Activated T-helper 2 cell treated with anti-CD3 and anti-CD28 coated beads, Interferon-gamma antibody, Interleukin-2, Interleukin-4, amounts not matched to agents 10 μg/mL and 5 μg/mL and 100 μg/mL, durations not matched to agents 14 hours and 24 hours and 36 hours (primary cell): ENCODE measurements at regions not wholly inside any gene's neighbourhood (a gene's known extent, or its start where the extent isn't known, plus 50 kb on each side); places are given as distances from the start of the nearest gene placed in this dataset.

Source experiments
- DNase-seq: peaks from one replicate; pipeline ENCODE4 v3.0.0; 2021; ENCODE audit warnings: low spot score
- H3K27ac Mint-ChIP-seq: one replicate; pipeline ENCODE4 v1.8.0; 2021; ENCODE audit warnings: mixed read lengths
- H3K27me3 Mint-ChIP-seq: one replicate; pipeline ENCODE4 v1.8.0; 2021; ENCODE audit warnings: low read depth, mixed read lengths
- H3K36me3 Mint-ChIP-seq: one replicate; pipeline ENCODE4 v1.8.0; 2021; ENCODE audit warnings: low read depth, mixed read lengths
- H3K4me1 Mint-ChIP-seq: one replicate; pipeline ENCODE4 v1.8.0; 2021; ENCODE audit warnings: low read depth, mixed read lengths
- H3K4me3 Mint-ChIP-seq: one replicate; pipeline ENCODE4 v1.8.0; 2021; ENCODE audit warnings: low read depth, mild to moderate bottlenecking, moderate library complexity, mixed read lengths
- H3K9me3 Mint-ChIP-seq: one replicate; pipeline ENCODE4 v1.8.0; 2021; ENCODE audit warnings: mixed read lengths
- intact Hi-C: fragments of 100-400 bp; cut with micrococcal nuclease; formaldehyde crosslinking; loops from one replicate; pipeline ENCODE4 v1.15.1; 2023

- DNase-seq: no peak
- Mint-ChIP-seq H3K4me1 (no peaks in the 10 kb centered on the region), H3K27me3 (no peaks in the 10 kb centered on the region), H3K4me3 (no peak overlapping the region), H3K9me3 (peaks cover 23% of the 10 kb centered on the region), H3K36me3 (no peaks in the 10 kb centered on the region), H3K27ac (no peak overlapping the region)
- intact Hi-C loops: no loop called here
Measured at GRCh38 chr1:189141056-189141455, 1336.6 kb downstream of the BRINP3 start.

- Mint-ChIP-seq H3K9me3 (peaks cover 4% of the 10 kb centered on the region), H3K27me3 (no peaks in the 10 kb centered on the region), H3K27ac (no peak overlapping the region), H3K4me1 (no peaks in the 10 kb centered on the region), H3K4me3 (no peak overlapping the region), H3K36me3 (no peaks in the 10 kb centered on the region)
- no peak for DNase-seq
- intact Hi-C loops: no loop called here
Measured at GRCh38 chr1:189149547-189150375, 1327.9 kb downstream of the BRINP3 start.

DNA sequence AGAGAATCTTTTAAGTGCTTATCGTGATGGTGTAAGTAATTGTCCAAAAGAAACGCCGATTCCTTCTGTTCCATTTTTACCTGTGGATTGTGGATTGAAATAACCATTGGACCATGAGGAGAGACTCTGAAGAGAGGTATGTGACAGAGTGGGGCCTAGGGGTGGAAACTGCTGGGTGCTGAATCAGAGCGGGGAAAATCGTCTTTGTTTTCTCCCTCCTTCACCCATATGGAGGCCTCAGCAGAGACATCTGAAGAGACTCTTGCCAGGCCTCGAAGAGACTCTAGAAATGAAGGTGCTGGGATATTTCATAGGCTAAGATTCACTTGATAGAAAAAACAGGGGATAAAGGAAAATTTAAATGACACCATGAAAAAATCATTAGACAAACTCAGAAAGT, 1327.0 kb downstream of the BRINP3 start:
- Mint-ChIP-seq H3K4me1 (no peaks in the 10 kb centered on the region), H3K9me3 (peaks cover 6% of the 10 kb centered on the region), H3K27ac (no peak overlapping the region), H3K4me3 (no peak overlapping the region), H3K36me3 (no peaks in the 10 kb centered on the region), H3K27me3 (no peaks in the 10 kb centered on the region)
- intact Hi-C loops: no loop called here
- no peak for DNase-seq

DNA sequence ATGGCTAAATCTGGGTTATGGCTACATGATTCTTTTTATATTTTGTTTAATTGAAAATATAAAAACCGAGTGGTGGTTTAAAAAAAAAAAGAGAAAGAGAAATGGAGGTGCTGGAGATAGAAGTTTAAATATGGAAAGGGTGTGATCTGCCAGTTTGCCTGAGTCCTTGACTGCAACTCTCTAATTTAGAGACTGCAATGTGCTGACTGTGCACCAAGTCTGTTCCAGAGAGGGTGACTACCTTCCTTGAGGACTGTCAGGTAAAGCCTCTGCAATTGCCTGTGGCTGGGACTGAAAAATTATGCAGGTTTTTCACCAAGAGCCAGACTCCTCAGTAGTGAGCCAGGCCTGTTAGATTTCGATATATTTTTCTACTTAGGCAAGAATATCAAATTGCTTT, 1326.3 kb downstream of the BRINP3 start:
- Mint-ChIP-seq H3K36me3 (no peaks in the 10 kb centered on the region), H3K27ac (no peak overlapping the region), H3K27me3 (no peaks in the 10 kb centered on the region), H3K4me1 (no peaks in the 10 kb centered on the region), H3K9me3 (peaks cover 6% of the 10 kb centered on the region), H3K4me3 (no peak overlapping the region)
- intact Hi-C loops: no loop called here
- DNase-seq: no peak

- H3K9me3 Mint-ChIP-seq: peaks cover 5% of the 10 kb centered on the region
Measured at GRCh38 chr1:189152685-189153084, 1325.0 kb downstream of the BRINP3 start.

DNA sequence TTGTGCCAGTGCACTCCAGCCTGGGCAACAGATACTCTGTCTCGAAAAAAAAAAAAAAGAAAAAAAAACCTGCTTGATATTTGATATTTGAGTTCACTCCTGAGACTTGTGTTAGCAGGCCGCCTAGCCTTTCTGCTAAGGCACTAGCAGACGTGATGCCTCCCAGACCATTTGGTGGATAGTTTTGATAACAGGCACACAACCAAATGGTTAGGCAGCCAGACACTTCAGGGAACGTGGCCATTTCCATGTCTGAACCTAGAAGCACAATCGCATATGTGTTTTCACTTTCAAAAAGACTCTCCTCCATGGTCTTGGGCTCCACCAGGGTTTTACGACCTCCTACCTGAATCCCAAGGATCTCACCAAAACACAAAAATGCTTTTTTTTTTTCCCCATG, 1319.5 kb downstream of the BRINP3 start:
- Mint-ChIP-seq H3K9me3 (peaks cover 14% of the 10 kb centered on the region), H3K36me3 (no peaks in the 10 kb centered on the region), H3K4me3 (no peak overlapping the region), H3K4me1 (no peaks in the 10 kb centered on the region), H3K27ac (no peak overlapping the region), H3K27me3 (no peaks in the 10 kb centered on the region)
- no peak for DNase-seq
- intact Hi-C loops: no loop called here

More at GRCh38 chr1:189152685-189153084, 1325.0 kb downstream of the BRINP3 start:
- Mint-ChIP-seq H3K27ac (no peak overlapping the region), H3K27me3 (no peaks in the 10 kb centered on the region), H3K4me1 (no peaks in the 10 kb centered on the region), H3K36me3 (no peaks in the 10 kb centered on the region), H3K4me3 (no peak overlapping the region)
- intact Hi-C loops: no loop called here
- no peak for DNase-seq

- no peaks in the 10 kb centered on the region for H3K4me1 Mint-ChIP-seq
- H3K27ac Mint-ChIP-seq: no peak overlapping the region
- no peaks in the 10 kb centered on the region for H3K27me3 Mint-ChIP-seq
- intact Hi-C loops: no loop called here
- peaks cover 25% of the 10 kb centered on the region for H3K9me3 Mint-ChIP-seq
- DNase-seq: no peak
- H3K4me3 Mint-ChIP-seq: no peak overlapping the region
- no peaks in the 10 kb centered on the region for H3K36me3 Mint-ChIP-seq
Measured at GRCh38 chr1:189175889-189176288, 1301.8 kb downstream of the BRINP3 start.

DNA sequence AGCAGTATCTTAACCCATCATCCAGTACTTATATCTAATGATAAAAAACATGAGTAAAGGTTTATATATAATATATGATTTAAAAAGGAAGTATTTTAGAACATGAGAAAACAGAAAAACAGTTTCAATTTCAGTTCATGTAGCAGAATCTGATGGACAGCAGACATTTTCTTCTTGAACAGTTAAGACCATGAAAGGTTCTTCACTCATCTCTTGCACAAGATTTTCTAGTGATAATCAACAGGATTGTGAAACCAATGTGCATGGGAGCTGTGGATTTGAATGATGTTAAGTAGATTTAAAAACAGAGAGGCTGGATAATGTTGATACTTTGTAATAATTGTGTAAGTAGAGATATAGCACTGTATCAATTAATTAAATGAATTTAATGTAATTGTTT, 1297.6 kb downstream of the BRINP3 start:
- DNase-seq: no peak
- H3K4me3 Mint-ChIP-seq: no peak overlapping the region
- intact Hi-C loops: no loop called here
- no peaks in the 10 kb centered on the region for H3K4me1 Mint-ChIP-seq
- H3K36me3 Mint-ChIP-seq: no peaks in the 10 kb centered on the region
- no peaks in the 10 kb centered on the region for H3K27me3 Mint-ChIP-seq
- no peak overlapping the region for H3K27ac Mint-ChIP-seq
- H3K9me3 Mint-ChIP-seq: peaks cover 8% of the 10 kb centered on the region

DNA sequence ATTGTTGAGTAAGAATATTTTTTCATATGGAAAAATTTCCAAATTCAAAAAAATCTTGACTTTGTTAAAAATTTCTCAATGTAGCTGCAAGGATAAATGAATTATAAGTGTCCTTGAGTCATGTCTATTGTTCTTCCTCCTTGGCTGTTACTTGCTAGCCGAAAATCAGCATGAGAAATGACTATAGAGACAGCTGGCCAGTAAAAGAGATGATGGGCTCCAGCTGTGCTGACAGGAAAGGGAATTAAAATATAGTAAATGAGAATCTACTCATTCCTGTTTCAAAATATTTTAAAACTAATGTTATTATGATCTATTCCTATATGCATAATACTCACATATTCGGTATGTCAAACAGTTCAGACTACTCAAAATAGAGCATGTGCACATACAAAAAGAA, 1292.6 kb downstream of the BRINP3 start:
- no peak for DNase-seq
- Mint-ChIP-seq H3K9me3 (peaks cover 3% of the 10 kb centered on the region), H3K27ac (no peak overlapping the region), H3K36me3 (no peaks in the 10 kb centered on the region), H3K27me3 (no peaks in the 10 kb centered on the region), H3K4me1 (no peaks in the 10 kb centered on the region), H3K4me3 (no peak overlapping the region)
- intact Hi-C loops: no loop called here

DNA sequence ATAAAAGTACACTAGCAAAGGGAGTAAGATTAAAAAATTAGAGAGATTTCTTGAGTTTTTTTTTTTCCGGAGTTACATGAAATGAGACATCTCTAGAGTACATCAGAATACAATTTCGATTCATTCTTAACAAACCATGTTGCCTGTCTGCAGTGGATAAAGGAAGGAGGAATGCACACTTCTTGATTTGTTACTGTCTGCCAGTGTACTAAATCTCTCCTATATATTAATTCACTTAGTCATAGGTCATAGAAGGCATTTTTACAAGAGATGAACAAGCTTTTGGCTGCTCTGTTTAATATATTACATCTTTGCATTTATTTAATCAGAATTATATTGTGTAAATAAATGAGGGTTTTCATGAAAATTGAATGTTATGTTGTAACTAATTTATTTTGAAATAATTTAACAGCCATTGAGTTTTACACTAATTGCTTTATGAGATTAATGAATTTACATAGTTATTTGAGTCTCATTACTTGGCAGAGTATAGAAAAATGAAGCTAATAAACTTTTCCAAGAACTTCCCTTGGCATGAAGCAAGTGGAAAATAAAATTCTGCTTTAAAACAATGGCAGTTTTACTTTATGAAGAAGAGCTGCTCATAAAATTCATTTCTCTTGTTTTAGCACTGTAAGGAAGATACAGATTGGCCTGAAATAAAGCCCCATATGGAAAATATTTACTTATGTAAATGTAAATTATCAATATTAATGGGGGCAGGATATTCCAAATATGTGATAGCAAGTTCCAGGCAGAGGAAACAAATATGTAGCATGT, 1284.7 kb downstream of the BRINP3 start:
- Mint-ChIP-seq H3K27me3 (no peaks in the 10 kb centered on the region), H3K9me3 (peaks cover 6% of the 10 kb centered on the region), H3K27ac (no peak overlapping the region), H3K4me1 (no peaks in the 10 kb centered on the region), H3K4me3 (no peak overlapping the region), H3K36me3 (no peaks in the 10 kb centered on the region)
- intact Hi-C loops: no loop called here
- no peak for DNase-seq

DNA sequence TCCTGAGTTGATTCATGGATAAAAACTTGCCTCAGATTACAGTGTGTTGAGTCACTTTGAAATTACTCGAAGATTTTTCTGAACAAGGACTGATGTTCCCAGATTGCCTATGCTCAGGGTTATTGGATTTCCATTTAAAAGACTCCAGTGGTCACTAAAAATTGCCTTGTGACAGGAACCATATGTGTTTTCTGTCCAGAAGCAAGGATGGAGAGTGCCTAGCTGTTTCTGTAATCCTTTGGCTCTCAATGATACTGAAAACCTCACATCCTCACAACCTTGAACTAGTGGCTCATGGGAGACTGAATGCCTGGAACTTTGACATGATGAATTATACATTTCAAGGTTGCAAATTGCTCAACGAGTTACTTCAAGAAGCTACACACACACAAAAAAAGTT, 1271.8 kb downstream of the BRINP3 start:
- no peaks in the 10 kb centered on the region for H3K36me3 Mint-ChIP-seq
- H3K27ac Mint-ChIP-seq: no peak overlapping the region
- no peak overlapping the region for H3K4me3 Mint-ChIP-seq
- intact Hi-C loops: no loop called here
- no peaks in the 10 kb centered on the region for H3K4me1 Mint-ChIP-seq
- H3K9me3 Mint-ChIP-seq: peaks cover 16% of the 10 kb centered on the region
- no peak for DNase-seq
- H3K27me3 Mint-ChIP-seq: no peaks in the 10 kb centered on the region

DNA sequence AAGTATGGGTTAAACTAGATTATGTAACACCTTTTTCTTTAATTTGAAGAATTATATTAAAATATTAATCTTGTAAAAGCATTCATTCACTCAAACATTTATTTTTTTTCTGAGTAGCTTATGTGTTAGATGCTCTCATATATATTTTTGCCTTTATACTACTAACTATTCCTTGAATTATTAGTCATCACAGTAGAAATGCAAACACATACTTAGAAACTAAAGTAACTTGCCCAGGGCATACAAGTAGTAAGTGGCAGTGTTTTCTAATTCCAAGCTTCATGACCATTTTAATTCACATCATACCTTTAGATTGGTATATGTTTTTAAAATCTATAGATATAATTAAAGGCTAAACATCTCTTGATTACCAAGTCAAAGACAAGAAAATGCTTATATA, 1271.0 kb downstream of the BRINP3 start:
- peaks cover 16% of the 10 kb centered on the region for H3K9me3 Mint-ChIP-seq
- intact Hi-C loops: no loop called here
- H3K27ac Mint-ChIP-seq: no peak overlapping the region
- no peaks in the 10 kb centered on the region for H3K27me3 Mint-ChIP-seq
- H3K4me1 Mint-ChIP-seq: no peaks in the 10 kb centered on the region
- DNase-seq: no peak
- H3K36me3 Mint-ChIP-seq: no peaks in the 10 kb centered on the region
- no peak overlapping the region for H3K4me3 Mint-ChIP-seq

DNA sequence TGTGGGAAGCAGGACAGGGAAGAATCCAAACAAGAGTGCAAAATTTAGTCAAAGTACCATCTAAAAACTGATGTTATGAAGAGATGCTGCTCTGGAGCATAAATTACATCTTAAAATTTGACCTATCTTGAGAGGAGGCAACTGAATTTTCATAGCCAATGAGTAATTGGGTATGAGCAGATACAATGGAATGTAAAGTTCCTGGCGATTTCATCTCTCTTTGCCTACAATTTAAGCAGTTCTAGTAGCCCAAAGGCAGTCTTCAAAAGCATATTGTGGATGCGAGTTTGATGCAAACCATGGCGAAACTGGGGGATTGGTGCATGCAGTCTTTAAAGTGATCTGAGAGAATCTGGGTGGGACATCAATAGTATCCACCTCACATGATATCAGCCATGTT, 1265.9 kb downstream of the BRINP3 start:
- no peaks in the 10 kb centered on the region for H3K27me3 Mint-ChIP-seq

More for the DNA sequence above, 1265.9 kb downstream of the BRINP3 start:
- no peak for DNase-seq
- no peaks in the 10 kb centered on the region for H3K4me1 Mint-ChIP-seq
- peaks cover 9% of the 10 kb centered on the region for H3K9me3 Mint-ChIP-seq
- H3K4me3 Mint-ChIP-seq: no peak overlapping the region
- no peak overlapping the region for H3K27ac Mint-ChIP-seq
- intact Hi-C loops: no loop called here
- H3K36me3 Mint-ChIP-seq: no peaks in the 10 kb centered on the region
